ENCODE measurements at regions not wholly inside any gene's neighbourhood (a gene's known extent, or its start where the extent isn't known, plus 50 kb on each side); places are given as distances from the start of the nearest gene placed in this dataset.

DNA sequence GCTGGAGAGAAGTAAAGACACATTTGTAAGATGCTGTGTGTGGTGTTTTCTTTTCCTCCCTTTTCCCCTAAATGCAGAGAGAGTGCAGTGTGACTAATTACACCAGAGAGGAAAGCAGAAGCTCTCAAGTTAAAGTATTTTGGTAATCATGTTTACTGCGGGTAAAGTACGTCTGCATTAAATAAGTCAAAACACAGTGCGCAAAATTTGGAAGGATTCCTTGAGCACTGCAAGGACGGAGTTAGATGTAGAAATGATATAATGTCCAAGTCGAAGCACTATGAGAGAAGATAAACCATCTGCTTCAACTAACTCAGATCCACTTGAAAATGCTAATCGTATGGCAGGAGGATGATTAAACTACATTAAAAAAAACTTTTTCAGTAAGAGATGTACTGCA is 766.5 kb downstream of the RNF144A start (continued):
- TF ChIP-seq, protein P1, sequence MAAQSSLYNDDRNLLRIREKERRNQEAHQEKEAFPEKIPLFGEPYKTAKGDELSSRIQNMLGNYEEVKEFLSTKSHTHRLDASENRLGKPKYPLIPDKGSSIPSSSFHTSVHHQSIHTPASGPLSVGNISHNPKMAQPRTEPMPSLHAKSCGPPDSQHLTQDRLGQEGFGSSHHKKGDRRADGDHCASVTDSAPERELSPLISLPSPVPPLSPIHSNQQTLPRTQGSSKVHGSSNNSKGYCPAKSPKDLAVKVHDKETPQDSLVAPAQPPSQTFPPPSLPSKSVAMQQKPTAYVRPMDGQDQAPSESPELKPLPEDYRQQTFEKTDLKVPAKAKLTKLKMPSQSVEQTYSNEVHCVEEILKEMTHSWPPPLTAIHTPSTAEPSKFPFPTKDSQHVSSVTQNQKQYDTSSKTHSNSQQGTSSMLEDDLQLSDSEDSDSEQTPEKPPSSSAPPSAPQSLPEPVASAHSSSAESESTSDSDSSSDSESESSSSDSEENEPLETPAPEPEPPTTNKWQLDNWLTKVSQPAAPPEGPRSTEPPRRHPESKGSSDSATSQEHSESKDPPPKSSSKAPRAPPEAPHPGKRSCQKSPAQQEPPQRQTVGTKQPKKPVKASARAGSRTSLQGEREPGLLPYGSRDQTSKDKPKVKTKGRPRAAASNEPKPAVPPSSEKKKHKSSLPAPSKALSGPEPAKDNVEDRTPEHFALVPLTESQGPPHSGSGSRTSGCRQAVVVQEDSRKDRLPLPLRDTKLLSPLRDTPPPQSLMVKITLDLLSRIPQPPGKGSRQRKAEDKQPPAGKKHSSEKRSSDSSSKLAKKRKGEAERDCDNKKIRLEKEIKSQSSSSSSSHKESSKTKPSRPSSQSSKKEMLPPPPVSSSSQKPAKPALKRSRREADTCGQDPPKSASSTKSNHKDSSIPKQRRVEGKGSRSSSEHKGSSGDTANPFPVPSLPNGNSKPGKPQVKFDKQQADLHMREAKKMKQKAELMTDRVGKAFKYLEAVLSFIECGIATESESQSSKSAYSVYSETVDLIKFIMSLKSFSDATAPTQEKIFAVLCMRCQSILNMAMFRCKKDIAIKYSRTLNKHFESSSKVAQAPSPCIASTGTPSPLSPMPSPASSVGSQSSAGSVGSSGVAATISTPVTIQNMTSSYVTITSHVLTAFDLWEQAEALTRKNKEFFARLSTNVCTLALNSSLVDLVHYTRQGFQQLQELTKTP (IDR thresholded peaks at IDR 0.05; ENCODE audit: low read depth in 1 of 2, partially characterized antibody in 2 of 2) = no peak
- TF ChIP-seq, protein P2, sequence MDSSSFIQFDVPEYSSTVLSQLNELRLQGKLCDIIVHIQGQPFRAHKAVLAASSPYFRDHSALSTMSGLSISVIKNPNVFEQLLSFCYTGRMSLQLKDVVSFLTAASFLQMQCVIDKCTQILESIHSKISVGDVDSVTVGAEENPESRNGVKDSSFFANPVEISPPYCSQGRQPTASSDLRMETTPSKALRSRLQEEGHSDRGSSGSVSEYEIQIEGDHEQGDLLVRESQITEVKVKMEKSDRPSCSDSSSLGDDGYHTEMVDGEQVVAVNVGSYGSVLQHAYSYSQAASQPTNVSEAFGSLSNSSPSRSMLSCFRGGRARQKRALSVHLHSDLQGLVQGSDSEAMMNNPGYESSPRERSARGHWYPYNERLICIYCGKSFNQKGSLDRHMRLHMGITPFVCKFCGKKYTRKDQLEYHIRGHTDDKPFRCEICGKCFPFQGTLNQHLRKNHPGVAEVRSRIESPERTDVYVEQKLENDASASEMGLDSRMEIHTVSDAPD (CRISPR knock-in tag; IDR thresholded peaks at IDR 0.05) = no peak
- TF ChIP-seq NRF1 (conservative IDR thresholded peaks at IDR 0.05 in 1 of 2, IDR thresholded peaks at IDR 0.05 in 1 of 2) (no peak), LCOR (CRISPR knock-in tag; IDR thresholded peaks at IDR 0.05) (no peak)

DNA sequence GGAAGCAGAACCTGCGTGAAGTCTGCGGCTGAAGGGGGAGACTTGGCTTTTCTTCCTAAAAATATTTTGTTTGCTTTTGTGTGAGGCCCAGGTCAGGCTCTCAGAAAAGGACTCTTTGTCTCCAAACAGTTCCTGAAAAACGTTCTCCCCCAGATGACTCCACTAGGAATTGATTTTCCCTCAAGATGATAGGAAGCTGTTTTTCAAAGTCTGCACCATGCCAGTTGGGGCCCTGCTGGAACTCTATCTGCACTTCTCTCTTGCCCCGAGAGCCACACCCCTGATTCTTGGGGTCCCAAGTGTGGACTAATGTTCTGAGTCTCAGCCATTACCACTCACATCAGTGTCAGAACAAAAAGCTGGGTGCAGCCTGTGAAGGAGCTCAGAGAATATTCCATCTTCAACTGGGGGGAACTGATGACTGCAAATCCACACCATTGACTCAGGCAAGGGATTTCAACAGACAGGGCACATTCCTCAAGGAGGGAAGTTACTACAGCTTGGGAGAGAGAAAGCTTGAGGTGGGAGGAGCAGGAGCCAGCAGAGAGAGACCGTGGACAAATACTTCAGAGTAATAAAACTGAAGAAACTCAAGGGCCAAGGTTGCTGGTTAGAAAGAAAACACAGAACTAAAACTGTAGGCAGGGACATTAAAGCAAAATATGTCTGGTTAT is 768.3 kb downstream of the RNF144A start:
- in situ Hi-C loops (cut with MboI) = no loop called here
- no peak overlapping the region for H3K4me2 ChIP-seq (ENCODE audit: insufficient read depth, low read length)
- no peaks in the 10 kb centered on the region for H3K79me2 ChIP-seq (ENCODE audit: control insufficient read depth, insufficient read depth, low read length)
- no peak for ATAC-seq
- intact Hi-C loops (cut with micrococcal nuclease) = no loop called here
- DNase-seq (ENCODE audit: extremely low read depth in 1 of 4, low spot score in 3 of 4) = no peak
- H3K4me1 ChIP-seq (replicated peaks in 1 of 2; ENCODE audit: control insufficient read depth in 2 of 2, insufficient read depth in 2 of 2, low read length in 2 of 2) = no peaks in the 10 kb centered on the region
- H3K4me3 ChIP-seq = no peak overlapping the region
- H3K36me3 ChIP-seq (ENCODE audit: control insufficient read depth, insufficient read depth, low read length) = no peaks in the 10 kb centered on the region
- ChIA-PET POLR2A (no interaction called here), CTCF (ENCODE audit: low intra/inter-chr PET ratio) (no interaction called here)
- FAIRE-seq = no peak
- H3K9me1 ChIP-seq (ENCODE audit: control insufficient read depth, insufficient read depth, low read length) = no peaks in the 10 kb centered on the region
- WGBS (ENCODE audit: insufficient coverage, low coverage, missing lambda C conversion rate) = 0% methylated on average over 5 of the region's 5 CpGs
- BruUV-seq (replicated peaks) = no TSS peak
- no peaks in the 10 kb centered on the region for H3K9me3 ChIP-seq (replicated peaks; ENCODE audit: control insufficient read depth, insufficient read depth, low read depth, low read length)
- no peak overlapping the region for H2AFZ ChIP-seq (ENCODE audit: low read depth, low read length)
- no peak overlapping the region for H3K9ac ChIP-seq (ENCODE audit: insufficient read depth in 1 of 2, low read depth in 2 of 2, low read length in 2 of 2)
- H4K20me1 ChIP-seq (replicated peaks; ENCODE audit: control insufficient read depth, insufficient read depth, low read length) = no peaks in the 10 kb centered on the region
- no peak overlapping the region for H3K27ac ChIP-seq (ENCODE audit: extremely low read depth, low read depth, low read length)
- no peaks in the 10 kb centered on the region for H3K27me3 ChIP-seq (ENCODE audit: control insufficient read depth in 2 of 2, insufficient read depth in 2 of 2, low read length in 2 of 2)
- no peak for TF ChIP-seq HDAC8 (tag; IDR thresholded peaks at IDR 0.05)
- TF ChIP-seq HSF4 (CRISPR knock-in tag; IDR thresholded peaks at IDR 0.05; ENCODE audit: borderline replicate concordance) = no peak
- TF ChIP-seq ESRRA (IDR thresholded peaks at IDR 0.05; ENCODE audit: borderline replicate concordance, low read depth) = no peak
- TF ChIP-seq RFX7 (CRISPR knock-in tag; IDR thresholded peaks at IDR 0.05) = no peak
- no peak for TF ChIP-seq ZNF655 (CRISPR knock-in tag; IDR thresholded peaks at IDR 0.05)
- TF ChIP-seq, protein P3, sequence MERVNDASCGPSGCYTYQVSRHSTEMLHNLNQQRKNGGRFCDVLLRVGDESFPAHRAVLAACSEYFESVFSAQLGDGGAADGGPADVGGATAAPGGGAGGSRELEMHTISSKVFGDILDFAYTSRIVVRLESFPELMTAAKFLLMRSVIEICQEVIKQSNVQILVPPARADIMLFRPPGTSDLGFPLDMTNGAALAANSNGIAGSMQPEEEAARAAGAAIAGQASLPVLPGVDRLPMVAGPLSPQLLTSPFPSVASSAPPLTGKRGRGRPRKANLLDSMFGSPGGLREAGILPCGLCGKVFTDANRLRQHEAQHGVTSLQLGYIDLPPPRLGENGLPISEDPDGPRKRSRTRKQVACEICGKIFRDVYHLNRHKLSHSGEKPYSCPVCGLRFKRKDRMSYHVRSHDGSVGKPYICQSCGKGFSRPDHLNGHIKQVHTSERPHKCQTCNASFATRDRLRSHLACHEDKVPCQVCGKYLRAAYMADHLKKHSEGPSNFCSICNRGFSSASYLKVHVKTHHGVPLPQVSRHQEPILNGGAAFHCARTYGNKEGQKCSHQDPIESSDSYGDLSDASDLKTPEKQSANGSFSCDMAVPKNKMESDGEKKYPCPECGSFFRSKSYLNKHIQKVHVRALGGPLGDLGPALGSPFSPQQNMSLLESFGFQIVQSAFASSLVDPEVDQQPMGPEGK (CRISPR knock-in tag; IDR thresholded peaks at IDR 0.05; ENCODE audit: borderline replicate concordance) = no peak
- TF ChIP-seq POLR2G (IDR thresholded peaks at IDR 0.05; ENCODE audit: low read depth, low read length) = no peak
- no peak for TF ChIP-seq KAT7 (CRISPR knock-in tag; IDR thresholded peaks at IDR 0.05; ENCODE audit: borderline replicate concordance)

All from K562 (cell line).